GM12878 (cell line): ENCODE measurements at regions not wholly inside any gene's neighbourhood (a gene's known extent, or its start where the extent isn't known, plus 50 kb on each side); places are given as distances from the start of the nearest gene placed in this dataset.

Experiments
- ATAC-seq: fragments of 200-7000 bp; cut with Tn5 transposase; 3 replicates; pipeline ENCODE4 v1.9.1; 2020; ENCODE audit warnings: mild to moderate bottlenecking, moderate library complexity
- BruUV-seq: library from RNA; stranded (reverse); fragments of 400-500 nt; replicated peaks from 2 replicates; lab custom pipeline; 2021; lab: Mats Ljungman, UMichigan
- CTCF ChIA-PET: fragments of 300-600 bp; sonication (Branson Sonifier 250); formaldehyde crosslinking; extraction: SDS; loops from one replicate; lab custom pipeline; 2021; ENCODE audit warnings: inconsistent platforms; lab: Yijun Ruan, JAX
- POLR2A ChIA-PET: fragments of 350-600 bp; formaldehyde crosslinking; extraction: SDS; loops from one replicate; lab custom pipeline; 2021; ENCODE audit warnings: inconsistent platforms; lab: Charles Lee
- RAD21 ChIA-PET: fragments of 300-600 bp; sonication (Branson Sonifier 250); formaldehyde crosslinking; loops from one replicate; lab custom pipeline; 2023; ENCODE audit warnings: antibody characterized with exemption; ENCODE audit not compliant: unreplicated experiment; lab: Charles Lee
- SMC1A ChIA-PET: fragments of 300-600 bp; sonication (Branson Sonifier 250); formaldehyde crosslinking; loops from one replicate; lab custom pipeline; 2023; ENCODE audit not compliant: unreplicated experiment, uncharacterized antibody; lab: Charles Lee
- DNase-seq: peaks from one replicate; pipeline ENCODE4 v3.0.0-alpha.2; 2011; ENCODE audit warnings: low read depth, low spot score
- FAIRE-seq: peaks from 3 replicates; lab custom pipeline; 2011; peaks lifted over from hg19 to GRCh38; lab: Jason Lieb, UNC
- H2AFZ ChIP-seq: 2 replicates; pipeline ENCODE4 v1.6.0; 2011; ENCODE audit warnings: low read depth, low read length, control low read depth; ENCODE audit not compliant: control insufficient read depth
- H3K27ac ChIP-seq: 2 replicates; pipeline ENCODE4 v1.5.1; 2011; ENCODE audit warnings: control low read depth; ENCODE audit not compliant: control insufficient read depth, insufficient read depth
- H3K27me3 ChIP-seq, 2 experiments: replicated peaks in 1 of 2; 2 replicates each; pipeline versions ENCODE4 v1.6.0 to v1.6.1; 2011; ENCODE audit warnings: low read length in 1 of 2; ENCODE audit not compliant: control insufficient read depth in 2 of 2, insufficient read depth in 2 of 2
- H3K36me3 ChIP-seq, 2 experiments: 2 replicates each; pipeline ENCODE4 v1.5.1; 2011; ENCODE audit warnings: low read length in 1 of 2; ENCODE audit not compliant: control insufficient read depth in 2 of 2, insufficient read depth in 2 of 2
- H3K4me1 ChIP-seq: 2 replicates; pipeline ENCODE4 v1.6.1; 2011; ENCODE audit warnings: mild to moderate bottlenecking, low read length, moderate library complexity, mixed read lengths; ENCODE audit not compliant: control insufficient read depth, insufficient read depth
- H3K4me2 ChIP-seq: 2 replicates; pipeline ENCODE4 v1.6.0; 2011; ENCODE audit warnings: control low read depth; ENCODE audit not compliant: control insufficient read depth, insufficient read depth
- H3K4me3 ChIP-seq: fragments of 200-600 bp; sonication (generic); 2 replicates; pipeline ENCODE4 v1.5.1; 2016
- H3K79me2 ChIP-seq: 2 replicates; pipeline ENCODE4 v1.6.0; 2011; ENCODE audit warnings: low read length; ENCODE audit not compliant: control insufficient read depth, insufficient read depth
- H3K9ac ChIP-seq: 2 replicates; pipeline ENCODE4 v1.8.0; 2011; ENCODE audit warnings: low read length, control low read depth, mixed read lengths; ENCODE audit not compliant: control insufficient read depth, insufficient read depth
- H3K9me3 ChIP-seq: replicated peaks from 3 replicates; pipeline ENCODE4 v1.5.1; 2011; ENCODE audit warnings: mild to moderate bottlenecking, low read length; ENCODE audit not compliant: control insufficient read depth, insufficient read depth
- H4K20me1 ChIP-seq: 2 replicates; pipeline ENCODE4 v1.6.0; 2011; ENCODE audit not compliant: control insufficient read depth, insufficient read depth
- ATF2 ChIP-seq: IDR thresholded peaks from 2 replicates; pipeline ENCODE4 v1.6.1; 2012; ENCODE audit warnings: low read length, inconsistent platforms
- CTCF ChIP-seq, 3 experiments: IDR thresholded peaks in 2 of 3; conservative IDR thresholded peaks in 1 of 3; 2 replicates each; pipeline ENCODE4 v1.5.1; 2011; ENCODE audit warnings: low read depth in 3 of 3, low read length in 3 of 3, mild to moderate bottlenecking in 3 of 3, control low read depth in 2 of 3, moderate library complexity in 2 of 3, inconsistent platforms in 1 of 3, mixed read lengths in 1 of 3; ENCODE audit not compliant: control insufficient read depth in 2 of 3, insufficient read depth in 1 of 3; ENCODE audit errors: extremely low read depth in 1 of 3
- ESRRA ChIP-seq: IDR thresholded peaks from 2 replicates; pipeline ENCODE4 v1.6.1; 2012; ENCODE audit warnings: mild to moderate bottlenecking, low read length, improper control_type of control experiment
- HDAC6 ChIP-seq: fragments of 200-600 bp; sonication (generic); IDR thresholded peaks from one replicate; pipeline ENCODE4 v1.8.0; 2017; ENCODE audit warnings: antibody characterized with exemption; ENCODE audit not compliant: unreplicated experiment
- MTA2 ChIP-seq: fragments of 450-650 bp; IDR thresholded peaks from 2 replicates; pipeline ENCODE4 v1.6.1; 2016; ENCODE audit warnings: low read depth, mild to moderate bottlenecking, moderate library complexity
- NFYB ChIP-seq: IDR thresholded peaks from 2 replicates; pipeline ENCODE4 v1.6.1; 2011; ENCODE audit warnings: low read depth, mild to moderate bottlenecking, low read length, improper control_type of control experiment, moderate library complexity; ENCODE audit not compliant: insufficient read depth
- NR2C2 ChIP-seq: IDR thresholded peaks from 2 replicates; pipeline ENCODE4 v1.6.1; 2011; ENCODE audit warnings: borderline replicate concordance, low read depth; ENCODE audit not compliant: control insufficient read depth, insufficient read length
- PAX5 ChIP-seq: IDR thresholded peaks from 2 replicates; pipeline ENCODE4 v1.6.1; 2011; ENCODE audit warnings: low read depth, low read length, borderline replicate concordance
- PAX8 ChIP-seq: fragments of 450-650 bp; IDR thresholded peaks from 2 replicates; pipeline ENCODE4 v1.6.1; 2017; ENCODE audit warnings: mild to moderate bottlenecking, moderate library complexity
- RBBP5 ChIP-seq: fragments of 200-600 bp; sonication (generic); conservative IDR thresholded peaks from 2 replicates; pipeline ENCODE4 v1.6.1; 2016
- TAF1 ChIP-seq: IDR thresholded peaks from 2 replicates; pipeline ENCODE4 v1.6.1; 2011; ENCODE audit warnings: mild to moderate bottlenecking, low read depth, low read length, borderline replicate concordance
- ZNF622 ChIP-seq: fragments of 450-650 bp; IDR thresholded peaks from 2 replicates; pipeline ENCODE4 v1.6.1; 2017; ENCODE audit warnings: mild to moderate bottlenecking, inconsistent platforms
- WGBS: methylation state at CpG from one replicate; pipeline ENCODE4 v1.1.6; 2016; ENCODE audit warnings: low lambda C conversion rate; ENCODE audit not compliant: insufficient replicate concordance, insufficient coverage; ENCODE audit errors: missing lambda C conversion rate; 5-methylcytosine and 5-hydroxymethylcytosine counted together
- in situ Hi-C: fragments of 300-500 bp; cut with MboI; formaldehyde crosslinking; loops from 9 replicates; pipeline ENCODE4 v1.14.3; 2018; ENCODE audit warnings: mixed read lengths
- intact Hi-C: fragments of 100-400 bp; cut with micrococcal nuclease; formaldehyde crosslinking; loops from one replicate; pipeline ENCODE4 v1.14.2; 2022; ENCODE audit not compliant: unreplicated experiment

- TF ChIP-seq ATF2, result no peak
- no peak for TF ChIP-seq MTA2
- no peak for TF ChIP-seq RBBP5
Measured at GRCh38 chr11:70532731-70533130, 134.4 kb downstream of the CTTN start (continued).

GRCh38 chr11:70535191-70535971 lies 137.1 kb downstream of the CTTN start:
- Histone ChIP-seq H3K27ac (no peak overlapping the region), H3K4me2 (no peak overlapping the region), H3K79me2 (no peaks in the 10 kb centered on the region), H4K20me1 (no peaks in the 10 kb centered on the region), H3K9me3 (no peaks in the 10 kb centered on the region; the same call in 2 of the 3 replicates), H3K36me3 (no peaks in the 10 kb centered on the region), H3K27me3 (no peaks in the 10 kb centered on the region), H2AFZ (no peak overlapping the region), H3K9ac (no peak overlapping the region), H3K4me3 (no peak overlapping the region), H3K4me1 (no peaks in the 10 kb centered on the region)
- no TSS peak for BruUV-seq
- WGBS, result 27% methylated on average over 16 of the region's 16 CpGs
- CTCF ChIA-PET, result no interaction called here
- intact Hi-C loops, result no loop called here
- RAD21 ChIA-PET, result no interaction called here
- POLR2A ChIA-PET, result no interaction called here
- ATAC-seq (no peak), DNase-seq (no peak), FAIRE-seq (no peak)
- TF ChIP-seq CTCF (IDR thresholded peaks at IDR 0.05 in 2 of 3, conservative IDR thresholded peaks at IDR 0.05 in 1 of 3; ENCODE audit: control insufficient read depth in 2 of 3, extremely low read depth in 1 of 3, insufficient read depth in 1 of 3, low read depth in 3 of 3, low read length in 3 of 3) (no peak), ESRRA (no peak), TAF1 (no peak), NFYB (no peak), PAX5 (no peak), PAX8 (no peak), HDAC6 (no peak), ZNF622 (no peak), NR2C2 (no peak)
- in situ Hi-C loops, result no loop called here
- SMC1A ChIA-PET, result no interaction called here
